ENCODE measurements at regions not wholly inside any gene's neighbourhood (a gene's known extent, or its start where the extent isn't known, plus 50 kb on each side); places are given as distances from the start of the nearest gene placed in this dataset.
"Not testable (repeated sequence)": the region's sequence is repeated elsewhere in the genome, so short reads cannot be mapped to it uniquely, and the experiment has no call there.

GRCh38 chr12:54105809-54106208 is 52.2 kb downstream of the HOXC4 start:
- not testable (repeated sequence) for DNase-seq (ENCODE audit: low spot score)

- DNase-seq (ENCODE audit: low spot score) = not testable (repeated sequence)
These were observed 52.6 kb downstream of the HOXC4 start for GRCh38 chr12:54106252-54106651.

GRCh38 chr12:54106803-54107579 is 53.4 kb downstream of the HOXC4 start:
- DNase-seq (ENCODE audit: low spot score) = not testable (repeated sequence)

GRCh38 chr12:54112336-54112735 is 58.7 kb downstream of the HOXC4 start:
- not testable (repeated sequence) for DNase-seq (ENCODE audit: low spot score)

- DNase-seq (ENCODE audit: low spot score) = not testable (repeated sequence)
These were observed 62.4 kb downstream of the HOXC4 start for GRCh38 chr12:54116055-54116454.

GRCh38 chr12:54117392-54117791 is 63.8 kb downstream of the HOXC4 start:
- not testable (repeated sequence) for DNase-seq (ENCODE audit: low spot score)

- not testable (repeated sequence) for DNase-seq (ENCODE audit: low spot score)
These were observed 65.4 kb downstream of the HOXC4 start for GRCh38 chr12:54119082-54119481.

GRCh38 chr12:54123981-54124380 is 64.8 kb downstream of the SMUG1 start:
- DNase-seq (ENCODE audit: low spot score) = not testable (repeated sequence)

GRCh38 chr12:54125708-54126028 is 63.1 kb downstream of the SMUG1 start:
- not testable (repeated sequence) for DNase-seq (ENCODE audit: low spot score)

GRCh38 chr12:54126029-54126695 is 62.6 kb downstream of the SMUG1 start:
- DNase-seq (ENCODE audit: low spot score) = no peak

GRCh38 chr12:54126696-54127537 is 61.9 kb downstream of the SMUG1 start:
- peak; percentile 65 for DNase-seq (ENCODE audit: low spot score)

GRCh38 chr12:54127538-54128259 is 61.1 kb downstream of the SMUG1 start:
- no peak for DNase-seq (ENCODE audit: low spot score)

- DNase-seq (ENCODE audit: low spot score) = no peak
These were observed 60.4 kb downstream of the SMUG1 start for GRCh38 chr12:54128416-54128815.

- no peak for DNase-seq (ENCODE audit: low spot score)
These were observed 59.5 kb downstream of the SMUG1 start for GRCh38 chr12:54129028-54129903.

Measured in ureter (tissue), 1 donor.